ACHN (cell line): ENCODE measurements at regions not wholly inside any gene's neighbourhood (a gene's known extent, or its start where the extent isn't known, plus 50 kb on each side); places are given as distances from the start of the nearest gene placed in this dataset.
"Not testable (repeated sequence)": the region's sequence is repeated elsewhere in the genome, so short reads cannot be mapped to it uniquely, and the experiment has no call there.

Source experiments
- DNase-seq: peaks from one replicate; pipeline ENCODE4 v3.0.0-alpha.2; 2015
- in situ Hi-C: cut with HindIII; loops from 2 replicates; pipeline ENCODE4 v1.10.0; 2017; ENCODE audit warnings: low sequenced_read_pairs, low pct_ligation_motif_present, low pct_unique_long_range_greater_than_20kb

DNA sequence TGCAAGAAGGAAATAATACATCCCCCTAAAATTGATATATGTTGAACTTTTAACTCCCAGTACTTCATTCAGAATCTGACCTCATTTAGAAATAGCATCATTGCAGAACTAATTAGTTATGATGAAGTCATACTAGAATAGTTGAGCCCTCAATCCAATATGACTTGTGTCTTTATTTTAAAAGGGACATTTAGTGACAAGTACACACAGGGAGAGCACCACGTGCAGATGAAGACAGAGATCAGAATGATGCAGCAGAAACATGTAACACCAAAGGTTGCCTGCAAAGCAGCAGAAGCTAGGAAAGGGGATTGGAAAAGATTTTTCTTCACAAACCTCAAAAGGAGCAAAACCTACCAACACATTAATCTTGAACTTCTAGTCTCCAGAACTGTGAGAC lies 2602.5 kb downstream of the PCDH9 start:
- in situ Hi-C loops, result no loop called here
- no peak for DNase-seq

DNA sequence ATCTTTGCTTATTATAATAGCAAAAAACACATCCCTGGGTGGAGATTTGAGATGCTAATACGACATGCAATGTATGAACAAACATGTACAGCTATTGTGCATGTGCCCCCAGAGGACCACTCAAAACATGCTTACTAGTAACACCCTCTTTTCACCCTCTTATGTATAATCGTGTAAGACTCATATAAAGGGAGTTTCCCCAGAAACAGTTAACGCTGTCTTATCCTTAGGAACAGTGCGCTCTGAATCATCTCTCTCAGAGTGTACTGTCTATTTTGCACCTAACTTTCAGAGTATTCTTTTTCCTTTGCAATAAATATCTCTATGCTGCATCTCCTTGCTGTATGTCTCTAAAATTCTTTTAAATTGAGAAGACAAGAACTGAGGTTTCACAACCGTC lies 2604.0 kb downstream of the PCDH9 start:
- DNase-seq, result no peak
- in situ Hi-C loops, result no loop called here

DNA sequence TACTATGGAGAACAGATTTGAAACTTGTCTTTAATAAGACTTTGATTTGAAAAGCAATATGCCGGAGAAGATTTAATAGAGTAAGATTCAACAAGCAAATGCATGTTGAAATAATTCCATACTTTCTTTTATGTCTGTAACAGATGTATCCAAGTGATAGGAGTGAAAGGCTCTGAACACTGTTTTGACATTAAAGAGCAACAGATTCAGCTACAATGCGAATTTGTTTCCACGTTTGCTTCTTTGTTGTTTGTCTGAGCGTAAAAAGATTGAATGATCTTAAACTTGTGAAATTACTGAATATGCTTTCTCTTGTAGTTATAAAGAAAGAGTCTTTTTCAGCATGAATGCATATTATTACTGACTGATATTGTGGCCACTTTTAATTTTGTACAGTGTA lies 2612.9 kb downstream of the PCDH9 start:
- in situ Hi-C loops, result no loop called here
- no peak for DNase-seq

DNA sequence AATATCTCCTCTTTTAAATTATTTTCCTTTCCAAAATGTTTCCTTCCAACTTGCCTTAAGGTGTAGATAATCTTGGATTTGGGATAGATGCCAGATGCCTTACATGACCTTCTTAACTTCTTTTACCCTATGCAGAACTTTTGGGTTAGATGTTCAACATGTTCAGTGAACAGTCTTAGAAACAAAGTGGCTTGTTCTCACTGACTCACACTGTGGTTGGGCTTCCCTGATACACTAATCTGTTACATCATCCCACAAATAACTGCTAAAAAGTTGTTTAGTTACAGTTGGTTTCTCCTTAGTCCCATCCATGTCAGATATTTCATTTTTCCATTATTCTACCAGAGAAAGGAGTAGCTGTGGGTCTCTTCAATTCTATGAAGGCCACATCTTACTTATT lies 2638.2 kb downstream of the PCDH9 start:
- no peak for DNase-seq

DNA sequence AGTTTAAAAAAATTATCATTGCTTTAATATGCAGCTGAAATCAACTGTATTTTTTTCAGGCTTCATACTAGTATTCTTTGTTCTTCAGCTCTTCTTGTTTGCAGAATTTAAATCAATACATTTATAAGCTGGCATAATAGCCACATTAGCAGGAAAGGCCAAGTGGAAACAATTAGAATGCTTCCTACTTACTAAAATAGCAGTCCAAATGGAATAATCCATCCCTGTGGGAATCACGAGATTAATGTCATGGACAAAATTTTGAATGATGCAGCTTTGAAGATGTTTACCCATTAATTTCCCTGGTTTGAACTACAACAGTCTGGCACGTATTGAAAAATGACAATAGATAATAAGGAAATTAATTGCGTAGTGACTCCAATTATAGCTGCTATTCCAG lies 2650.8 kb downstream of the PCDH9 start:
- no peak for DNase-seq
- in situ Hi-C loops, result no loop called here

More for the DNA sequence above, 2638.2 kb downstream of the PCDH9 start:
- in situ Hi-C loops, result no loop called here

DNA sequence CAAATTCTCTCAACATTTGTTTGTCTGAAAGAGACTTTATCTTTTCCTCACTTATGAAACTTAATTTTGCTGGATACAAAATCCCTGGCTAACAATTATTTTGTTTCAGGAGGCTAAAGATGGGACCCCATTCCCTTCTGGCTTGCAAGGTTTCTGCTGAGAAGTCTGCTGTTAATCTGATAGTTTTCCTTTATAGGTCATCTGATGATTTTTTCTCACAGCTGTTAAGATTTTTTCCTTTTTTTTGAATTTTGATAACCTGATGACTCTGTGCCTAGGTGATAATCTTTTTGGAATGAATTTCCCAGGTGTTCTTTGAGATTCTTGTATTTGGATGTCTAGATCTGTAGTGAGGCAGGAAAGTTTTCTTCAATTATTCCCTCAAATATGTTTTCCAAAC lies 2661.4 kb downstream of the PCDH9 start:
- in situ Hi-C loops, result no loop called here
- no peak for DNase-seq

DNA sequence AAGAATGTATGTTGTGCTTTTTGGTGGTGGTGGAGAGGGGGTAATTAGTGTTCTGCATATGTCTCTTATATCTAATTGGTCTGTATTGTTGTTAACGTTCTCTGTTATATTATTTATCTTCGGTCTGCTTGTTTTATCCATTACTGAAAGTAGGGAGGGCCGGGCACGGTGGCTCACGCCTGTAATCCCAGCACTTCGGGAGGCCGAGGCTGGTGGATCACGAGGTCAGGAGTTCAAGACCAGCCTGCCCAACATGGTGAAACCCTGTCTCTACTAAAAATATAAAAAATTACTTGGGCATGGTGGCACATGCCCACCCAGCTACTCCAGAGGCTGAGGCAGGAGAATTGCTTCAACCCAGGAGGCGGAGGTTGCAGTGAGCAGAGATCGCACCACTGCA lies 2672.1 kb downstream of the PCDH9 start:
- in situ Hi-C loops, DNase-seq: not testable (repeated sequence)

DNA sequence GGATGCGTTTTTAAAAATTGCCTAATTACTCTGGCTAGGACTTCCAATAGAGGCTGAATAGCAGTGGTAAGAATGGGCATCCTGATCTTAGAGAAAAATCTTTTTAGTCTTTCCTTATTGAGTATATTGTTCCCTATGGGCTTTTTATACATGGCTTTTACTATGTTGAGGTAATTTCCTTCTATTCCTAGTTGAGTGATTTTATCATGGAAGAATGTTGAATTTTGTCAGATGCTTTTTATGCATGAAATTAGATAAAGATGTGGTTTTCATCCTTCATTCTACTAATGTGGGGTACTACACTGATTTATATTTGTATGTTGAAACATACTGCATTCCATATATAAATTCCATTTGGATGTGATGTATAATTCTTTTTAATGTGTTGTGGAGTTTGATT lies 2673.8 kb downstream of the PCDH9 start:
- in situ Hi-C loops, result no loop called here
- DNase-seq, result no peak

DNA sequence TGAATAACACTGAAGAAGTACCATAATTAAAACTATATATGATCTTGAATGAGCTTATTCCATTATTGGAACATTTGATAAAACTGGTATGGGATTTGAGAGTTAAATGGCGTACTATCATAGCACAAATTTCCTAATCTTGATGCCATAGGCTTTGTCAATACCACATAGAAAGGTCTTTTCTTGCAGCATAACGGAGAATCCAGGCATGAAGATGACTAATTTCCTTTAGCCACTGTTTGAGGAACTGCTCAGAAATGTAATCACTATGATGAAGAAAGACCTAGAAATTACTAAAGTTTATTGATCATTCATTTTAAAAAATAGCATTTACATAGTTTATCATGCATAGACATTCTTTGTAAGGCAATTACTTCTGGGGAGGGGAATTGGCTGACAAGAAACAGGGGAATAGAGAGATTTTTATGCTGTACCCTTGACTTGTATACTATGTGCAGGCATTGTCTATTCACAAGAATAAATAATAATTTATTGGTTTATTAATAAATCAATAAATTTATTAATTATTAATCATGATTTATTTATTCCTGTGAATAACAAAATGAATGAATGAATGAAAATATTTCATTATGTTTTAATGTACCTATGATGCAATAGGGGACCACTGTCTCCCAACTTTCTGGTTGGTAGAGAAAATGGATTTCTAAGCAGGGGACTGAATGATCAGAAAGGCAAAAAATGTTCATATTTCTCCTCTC lies 2676.6 kb downstream of the PCDH9 start:
- in situ Hi-C loops, result no loop called here
- DNase-seq, result no peak

DNA sequence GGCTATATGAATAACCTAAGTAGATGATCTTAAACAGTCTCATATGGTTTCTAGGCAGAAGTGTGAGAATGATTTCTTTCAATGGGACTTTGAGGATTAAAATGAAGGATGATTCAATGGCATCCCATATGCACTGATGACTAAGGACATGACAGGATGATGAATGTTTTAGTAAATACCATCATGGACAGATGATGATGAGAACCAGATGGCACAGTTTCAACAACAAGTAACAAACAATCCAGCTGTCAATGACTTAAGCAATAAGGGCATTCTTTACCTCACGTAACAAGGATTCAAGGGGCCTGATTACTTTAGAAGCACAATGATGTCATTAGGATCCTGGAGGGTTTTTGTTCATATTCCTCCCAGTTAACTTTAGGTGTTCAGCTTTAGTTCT lies 2678.4 kb downstream of the PCDH9 start:
- in situ Hi-C loops, result no loop called here
- no peak for DNase-seq

DNA sequence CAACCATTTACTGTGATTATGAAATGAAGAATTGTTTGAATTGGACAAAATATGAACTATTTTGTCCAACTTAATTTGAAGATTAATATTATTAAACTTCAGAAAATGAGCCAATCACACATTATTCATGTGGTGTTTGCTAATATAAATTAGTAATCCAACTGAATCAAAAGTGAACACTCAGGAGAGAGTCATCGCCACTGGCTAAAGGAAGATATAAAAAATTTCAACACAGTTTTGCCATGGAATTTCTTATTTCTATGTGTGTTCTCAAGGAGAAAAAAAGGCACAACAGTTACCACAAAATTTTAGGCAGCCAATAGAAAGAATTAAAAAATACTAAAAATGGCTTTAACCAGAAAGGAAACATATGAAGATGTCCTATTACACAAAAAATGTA lies 2683.8 kb downstream of the PCDH9 start:
- DNase-seq, result no peak
- in situ Hi-C loops, result no loop called here

DNA sequence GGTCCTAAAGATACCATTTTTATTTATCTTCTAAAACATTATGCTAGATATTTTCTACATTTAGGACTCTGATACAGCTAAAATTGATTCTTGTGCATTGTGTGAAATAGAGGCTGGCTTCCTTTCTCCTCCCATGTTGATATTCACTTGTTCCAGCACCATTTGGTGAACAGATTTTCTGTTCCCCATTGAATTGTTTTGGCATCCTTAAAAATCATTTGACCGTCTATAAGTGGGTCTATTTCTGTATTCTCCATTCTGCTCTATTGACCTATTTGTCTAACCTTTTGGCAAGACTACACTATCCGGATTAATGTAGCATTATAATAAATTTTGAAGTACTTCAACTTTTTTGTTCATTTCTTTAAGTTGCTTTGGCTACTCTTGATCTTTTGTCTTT lies 2689.2 kb downstream of the PCDH9 start:
- in situ Hi-C loops, result no loop called here

DNA sequence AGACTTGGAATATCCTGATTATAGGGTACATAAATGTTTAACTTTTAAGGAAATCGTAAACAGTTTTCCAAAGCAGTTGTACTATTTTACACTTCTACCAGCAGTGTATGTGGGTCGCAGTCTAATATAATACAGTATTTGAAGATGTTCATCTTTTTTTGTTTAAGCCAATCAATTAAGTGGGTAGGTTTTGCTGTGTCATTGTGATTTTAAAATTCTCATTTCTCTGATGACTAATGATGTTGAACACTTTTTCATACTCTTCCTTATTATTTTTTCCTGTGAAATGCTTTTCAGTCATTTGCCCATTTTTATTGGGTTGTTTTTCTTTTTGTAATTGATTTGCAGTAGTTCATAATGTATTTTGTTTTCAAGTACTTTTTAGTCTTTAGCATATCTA lies 2689.7 kb downstream of the PCDH9 start:
- DNase-seq, result no peak
- in situ Hi-C loops, result no loop called here

More for the DNA sequence above, 2689.2 kb downstream of the PCDH9 start:
- no peak for DNase-seq

DNA sequence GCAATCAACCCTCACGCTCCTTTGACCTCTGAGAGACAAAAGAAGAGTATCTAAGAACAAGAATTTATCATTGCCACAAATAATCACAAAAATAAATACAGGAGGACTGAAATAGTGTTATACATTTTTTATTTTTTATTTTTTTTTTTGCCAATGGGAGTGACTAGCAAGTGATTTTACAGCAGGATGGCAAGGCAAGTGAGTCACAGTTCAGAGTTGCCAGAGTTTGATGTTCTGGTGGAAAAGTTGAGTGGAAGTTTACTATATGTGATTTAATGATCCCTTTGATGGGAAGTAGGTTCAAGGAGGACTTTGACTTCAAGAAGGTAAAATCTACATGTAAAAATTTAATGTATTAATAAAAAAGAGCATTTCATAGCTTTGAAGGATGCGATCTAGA lies 2691.4 kb downstream of the PCDH9 start:
- in situ Hi-C loops, result no loop called here
- no peak for DNase-seq

DNA sequence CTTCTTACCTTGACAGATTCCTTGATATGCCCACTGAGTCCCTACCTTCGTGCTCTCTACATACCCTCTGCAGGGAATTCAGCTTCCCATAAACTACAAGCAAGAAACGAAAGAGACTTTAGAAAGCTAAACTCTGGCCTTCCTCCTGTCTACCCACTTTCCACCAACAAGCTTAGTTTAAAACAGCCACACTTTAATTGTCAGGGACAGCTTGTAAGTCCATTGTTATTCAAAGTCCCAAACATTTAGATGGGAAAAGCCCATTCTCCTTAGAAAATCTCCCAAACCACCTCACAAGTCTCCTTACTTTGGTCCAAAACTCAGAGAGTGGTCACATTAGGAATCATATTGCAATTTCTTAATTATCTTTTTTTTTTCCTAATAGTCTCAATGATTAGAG lies 2695.8 kb downstream of the PCDH9 start:
- in situ Hi-C loops, result no loop called here
- no peak for DNase-seq

DNA sequence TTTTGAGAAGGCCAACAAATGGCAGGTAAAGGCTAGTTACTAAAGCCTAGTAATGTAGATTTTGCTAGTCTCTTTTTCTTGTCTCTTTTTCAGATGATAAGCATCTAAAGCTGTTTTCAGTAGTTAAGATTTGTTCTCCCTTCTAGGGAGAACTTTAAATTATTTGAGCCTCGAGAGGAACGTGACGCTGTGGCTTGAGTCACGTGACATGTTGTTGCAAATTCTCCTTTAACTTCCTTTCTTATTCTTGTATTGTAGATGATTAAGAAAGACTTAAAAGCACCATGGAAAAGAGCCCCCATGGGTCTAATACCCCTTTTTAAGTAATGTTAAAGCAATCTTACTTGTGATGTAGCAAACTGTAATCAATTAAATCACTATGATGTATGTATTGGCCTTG lies 2698.7 kb downstream of the PCDH9 start:
- DNase-seq, result no peak
- in situ Hi-C loops, result no loop called here

DNA sequence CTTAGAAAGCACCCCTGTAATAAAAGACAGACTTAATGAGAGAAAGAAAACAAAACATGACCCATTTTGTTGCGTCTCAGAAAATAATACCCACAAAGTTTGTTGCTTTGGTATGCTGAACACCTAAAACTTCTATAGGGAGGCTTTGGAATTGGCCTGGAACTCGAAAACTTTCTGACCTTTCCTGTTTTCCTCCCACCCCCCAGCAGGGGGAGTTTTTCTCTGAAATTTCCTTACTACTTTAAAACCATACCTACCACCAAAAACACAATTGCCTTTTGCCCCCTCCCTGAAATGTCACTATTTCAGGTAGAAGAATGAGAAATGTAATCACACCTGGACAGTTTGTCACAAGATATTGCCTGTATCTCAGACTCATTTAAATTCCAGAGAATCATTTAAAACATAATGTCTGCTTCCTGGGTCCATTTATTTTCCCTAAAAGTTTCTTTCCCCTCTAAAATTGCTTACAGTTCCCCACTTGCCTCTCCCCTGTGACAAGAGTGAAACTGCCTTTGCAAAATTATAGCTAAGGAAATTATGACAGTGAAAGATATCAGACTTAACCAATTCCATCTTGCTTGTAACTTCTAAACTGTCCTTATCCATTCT lies 2700.2 kb downstream of the PCDH9 start:
- in situ Hi-C loops, result no loop called here
- DNase-seq, result peak; percentile 9

DNA sequence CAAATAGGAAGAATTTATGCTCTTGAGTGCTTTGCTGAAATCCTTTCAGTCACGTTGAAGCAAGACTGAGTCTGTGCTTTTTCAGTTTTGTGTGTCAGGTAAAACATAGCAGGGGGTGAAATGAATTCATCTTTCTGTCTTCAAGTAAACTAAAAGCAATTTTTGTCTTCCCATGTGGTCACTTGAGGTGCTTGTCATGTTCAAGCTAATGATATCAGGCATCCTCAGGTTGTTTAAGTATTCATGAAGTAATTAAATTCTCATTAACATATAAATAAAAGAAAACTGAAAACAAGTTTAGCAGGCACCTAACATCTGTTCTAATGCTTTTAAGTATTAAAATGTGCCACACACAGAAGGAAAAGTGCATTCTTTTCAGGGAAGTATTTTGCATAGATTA lies 2701.3 kb downstream of the PCDH9 start:
- in situ Hi-C loops, result no loop called here
- DNase-seq, result no peak

DNA sequence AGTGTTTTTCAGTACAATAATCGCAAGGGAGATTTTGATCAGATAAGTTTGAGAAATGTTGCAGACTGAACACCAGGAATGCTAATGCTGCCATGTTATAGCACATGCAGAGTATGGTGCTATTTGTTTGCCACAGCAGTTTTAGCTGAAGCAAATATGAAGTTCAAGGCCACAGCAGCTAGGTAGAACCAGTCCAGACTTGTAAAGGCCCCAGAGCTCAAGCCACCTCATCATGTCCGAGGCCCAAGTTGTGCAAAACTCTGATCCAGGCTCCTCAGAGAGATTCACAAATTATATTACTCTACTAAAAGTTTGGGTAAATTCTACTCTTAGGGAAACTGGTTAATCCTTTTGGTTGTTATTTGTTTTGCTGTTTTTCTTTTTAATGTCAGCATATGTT lies 2702.6 kb downstream of the PCDH9 start:
- in situ Hi-C loops, result no loop called here
- no peak for DNase-seq

DNA sequence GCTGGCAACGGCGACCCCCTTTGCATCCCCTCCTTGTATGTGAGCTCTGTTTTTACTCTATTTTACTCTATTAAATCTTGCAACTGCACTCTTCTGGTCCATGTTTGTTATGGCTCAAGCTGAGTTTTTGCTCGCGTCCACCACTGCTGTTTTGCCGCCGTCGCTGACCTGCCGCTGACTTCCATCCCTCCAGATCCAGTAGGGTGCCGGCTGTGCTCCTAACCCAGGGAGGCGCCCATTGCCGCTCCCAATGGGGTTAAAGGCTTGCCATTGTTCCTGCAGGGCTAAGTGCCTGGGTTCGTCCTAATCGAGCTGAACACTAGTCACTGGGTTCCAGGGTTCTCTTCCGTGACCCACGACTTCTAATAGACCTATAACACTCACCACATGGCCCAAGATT lies 2704.4 kb downstream of the PCDH9 start:
- in situ Hi-C loops, result no loop called here
- no peak for DNase-seq
